ENCODE measurements at regions not wholly inside any gene's neighbourhood (a gene's known extent, or its start where the extent isn't known, plus 50 kb on each side); places are given as distances from the start of the nearest gene placed in this dataset.
A peak's percentile ranks its signal among the peaks of the same experiment; 100 is the strongest.

DNA sequence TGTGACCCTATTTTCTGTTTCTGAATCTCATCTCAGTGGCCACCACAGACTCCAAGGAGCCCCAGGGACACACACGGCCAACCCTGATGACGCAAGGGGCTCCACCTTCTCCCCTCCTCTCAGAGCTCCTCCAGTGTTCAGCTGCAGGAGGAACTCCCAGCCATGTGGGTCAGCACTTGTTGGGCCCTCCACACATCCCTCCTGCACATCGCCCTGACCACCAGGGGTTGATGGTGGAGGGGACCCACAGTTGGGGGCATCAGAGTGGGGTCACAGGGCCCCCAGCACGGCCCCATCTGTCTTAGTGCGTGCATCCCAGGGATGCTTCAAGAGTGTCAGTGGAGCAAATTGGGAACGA lies 499.6 kb downstream of the BRD1 start:
- no peak for DNase-seq (ENCODE audit: low read depth)
- no peak for TF ChIP-seq POLR2A (IDR thresholded peaks at IDR 0.05; ENCODE audit: extremely low read depth, insufficient read length)
- TF ChIP-seq MAX (IDR thresholded peaks at IDR 0.05; ENCODE audit: low read depth, low read length), result no peak
- TF ChIP-seq MYC (IDR thresholded peaks at IDR 0.05; ENCODE audit: low read depth, low read length), result no peak
- TF ChIP-seq, protein P1, sequence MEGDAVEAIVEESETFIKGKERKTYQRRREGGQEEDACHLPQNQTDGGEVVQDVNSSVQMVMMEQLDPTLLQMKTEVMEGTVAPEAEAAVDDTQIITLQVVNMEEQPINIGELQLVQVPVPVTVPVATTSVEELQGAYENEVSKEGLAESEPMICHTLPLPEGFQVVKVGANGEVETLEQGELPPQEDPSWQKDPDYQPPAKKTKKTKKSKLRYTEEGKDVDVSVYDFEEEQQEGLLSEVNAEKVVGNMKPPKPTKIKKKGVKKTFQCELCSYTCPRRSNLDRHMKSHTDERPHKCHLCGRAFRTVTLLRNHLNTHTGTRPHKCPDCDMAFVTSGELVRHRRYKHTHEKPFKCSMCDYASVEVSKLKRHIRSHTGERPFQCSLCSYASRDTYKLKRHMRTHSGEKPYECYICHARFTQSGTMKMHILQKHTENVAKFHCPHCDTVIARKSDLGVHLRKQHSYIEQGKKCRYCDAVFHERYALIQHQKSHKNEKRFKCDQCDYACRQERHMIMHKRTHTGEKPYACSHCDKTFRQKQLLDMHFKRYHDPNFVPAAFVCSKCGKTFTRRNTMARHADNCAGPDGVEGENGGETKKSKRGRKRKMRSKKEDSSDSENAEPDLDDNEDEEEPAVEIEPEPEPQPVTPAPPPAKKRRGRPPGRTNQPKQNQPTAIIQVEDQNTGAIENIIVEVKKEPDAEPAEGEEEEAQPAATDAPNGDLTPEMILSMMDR (IDR thresholded peaks at IDR 0.05; ENCODE audit: low read depth, low read length), result no peak
- H3K4me3 ChIP-seq (ENCODE audit: low read depth, low read length), result no peak overlapping the region

DNA sequence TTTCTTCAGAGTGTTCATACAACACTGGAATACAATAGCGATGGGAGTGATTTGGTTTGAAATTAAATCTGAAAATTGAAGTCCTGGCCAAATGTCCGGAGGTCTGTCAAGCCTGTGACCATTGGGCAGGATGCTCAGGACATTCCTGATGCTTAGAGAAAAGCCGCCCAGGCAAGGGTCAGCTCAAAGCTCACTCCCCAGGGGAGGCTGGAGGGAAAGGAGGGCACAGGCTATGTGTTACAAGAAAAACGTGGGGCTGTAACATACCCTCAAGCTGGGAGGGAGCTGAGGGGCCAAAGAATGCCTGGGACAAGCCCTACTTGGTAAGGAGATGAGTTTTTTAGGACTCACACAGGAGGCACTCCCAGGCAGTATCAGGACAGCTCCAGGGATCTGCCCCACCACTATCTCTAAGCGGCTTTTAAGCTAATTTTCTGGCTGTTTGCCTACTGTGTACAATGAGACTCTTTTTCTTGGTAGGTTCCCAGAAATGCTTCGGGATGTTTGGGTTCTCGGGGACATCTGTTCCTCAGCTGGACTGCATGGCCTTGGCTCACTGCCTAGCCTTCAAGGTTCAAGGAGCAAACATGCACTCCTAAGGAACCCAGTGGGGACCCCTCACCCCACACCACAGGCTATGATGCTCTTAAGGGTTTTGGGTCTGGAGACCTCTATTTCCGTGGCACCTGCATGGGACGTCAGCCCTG lies 500.1 kb downstream of the BRD1 start:
- TF ChIP-seq MAX (IDR thresholded peaks at IDR 0.05; ENCODE audit: low read depth, low read length) (no peak), MYC (IDR thresholded peaks at IDR 0.05; ENCODE audit: low read depth, low read length) (no peak)

GRCh38 chr22:49326558-49326957 lies 501.1 kb downstream of the BRD1 start:
- H3K4me3 ChIP-seq (ENCODE audit: low read depth, low read length), result no peak overlapping the region
- DNase-seq (ENCODE audit: low read depth), result no peak
- no peak for TF ChIP-seq POLR2A (IDR thresholded peaks at IDR 0.05; ENCODE audit: extremely low read depth, insufficient read length)
- no peak for TF ChIP-seq MAX (IDR thresholded peaks at IDR 0.05; ENCODE audit: low read depth, low read length)

More for the DNA sequence above, 500.1 kb downstream of the BRD1 start:
- DNase-seq (ENCODE audit: low read depth), result no peak
- H3K4me3 ChIP-seq (ENCODE audit: low read depth, low read length), result no peak overlapping the region

DNA sequence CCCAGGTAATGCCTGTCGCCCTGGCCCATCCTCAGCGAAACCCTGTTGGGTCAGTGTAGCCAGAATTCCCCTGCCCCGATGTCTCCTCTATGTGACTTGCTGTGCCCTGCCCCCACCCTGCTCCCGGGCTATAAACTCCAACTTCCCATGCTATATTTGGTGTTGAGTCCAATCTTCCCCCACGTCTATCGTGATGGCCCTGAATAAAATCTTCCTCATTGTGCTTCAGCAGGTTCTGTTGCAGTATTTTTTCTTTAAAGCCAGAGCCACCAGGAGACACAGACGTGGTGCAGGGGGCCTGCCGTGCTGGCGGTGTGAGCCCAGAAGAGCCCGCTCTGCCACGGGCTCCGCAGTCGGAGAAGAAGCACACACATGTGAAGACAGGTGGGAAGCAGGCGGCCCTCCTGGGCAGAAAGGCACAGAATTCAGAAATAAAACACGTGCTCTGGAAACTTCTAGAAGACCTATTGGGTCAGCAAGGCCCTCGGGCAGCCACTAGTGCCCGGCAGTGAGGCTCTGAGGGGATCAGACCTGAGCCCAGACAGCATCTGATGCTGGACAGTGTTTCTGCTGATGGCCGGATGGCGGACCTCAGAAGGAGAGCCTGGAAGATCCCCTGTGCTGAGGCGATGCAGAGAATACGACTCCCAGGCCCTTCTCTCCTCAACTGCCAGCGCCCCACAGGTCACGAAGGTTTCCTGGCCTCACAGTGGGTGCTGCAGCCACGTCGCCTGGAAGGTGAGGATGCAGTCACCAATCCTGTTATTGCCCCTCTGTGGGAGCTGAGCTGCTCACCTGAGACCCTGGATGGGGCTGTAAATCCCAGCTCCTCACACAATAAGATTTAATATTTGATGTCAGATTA lies 501.9 kb downstream of the BRD1 start:
- H3K4me3 ChIP-seq (ENCODE audit: low read depth, low read length), result no peak overlapping the region
- TF ChIP-seq MYC (IDR thresholded peaks at IDR 0.05; ENCODE audit: low read depth, low read length), result no peak
- no peak for TF ChIP-seq POLR2A (IDR thresholded peaks at IDR 0.05; ENCODE audit: extremely low read depth, insufficient read length)
- TF ChIP-seq, protein P1 (IDR thresholded peaks at IDR 0.05; ENCODE audit: low read depth, low read length), result no peak
- no peak for TF ChIP-seq MAX (IDR thresholded peaks at IDR 0.05; ENCODE audit: low read depth, low read length)
- no peak for DNase-seq (ENCODE audit: low read depth)

DNA sequence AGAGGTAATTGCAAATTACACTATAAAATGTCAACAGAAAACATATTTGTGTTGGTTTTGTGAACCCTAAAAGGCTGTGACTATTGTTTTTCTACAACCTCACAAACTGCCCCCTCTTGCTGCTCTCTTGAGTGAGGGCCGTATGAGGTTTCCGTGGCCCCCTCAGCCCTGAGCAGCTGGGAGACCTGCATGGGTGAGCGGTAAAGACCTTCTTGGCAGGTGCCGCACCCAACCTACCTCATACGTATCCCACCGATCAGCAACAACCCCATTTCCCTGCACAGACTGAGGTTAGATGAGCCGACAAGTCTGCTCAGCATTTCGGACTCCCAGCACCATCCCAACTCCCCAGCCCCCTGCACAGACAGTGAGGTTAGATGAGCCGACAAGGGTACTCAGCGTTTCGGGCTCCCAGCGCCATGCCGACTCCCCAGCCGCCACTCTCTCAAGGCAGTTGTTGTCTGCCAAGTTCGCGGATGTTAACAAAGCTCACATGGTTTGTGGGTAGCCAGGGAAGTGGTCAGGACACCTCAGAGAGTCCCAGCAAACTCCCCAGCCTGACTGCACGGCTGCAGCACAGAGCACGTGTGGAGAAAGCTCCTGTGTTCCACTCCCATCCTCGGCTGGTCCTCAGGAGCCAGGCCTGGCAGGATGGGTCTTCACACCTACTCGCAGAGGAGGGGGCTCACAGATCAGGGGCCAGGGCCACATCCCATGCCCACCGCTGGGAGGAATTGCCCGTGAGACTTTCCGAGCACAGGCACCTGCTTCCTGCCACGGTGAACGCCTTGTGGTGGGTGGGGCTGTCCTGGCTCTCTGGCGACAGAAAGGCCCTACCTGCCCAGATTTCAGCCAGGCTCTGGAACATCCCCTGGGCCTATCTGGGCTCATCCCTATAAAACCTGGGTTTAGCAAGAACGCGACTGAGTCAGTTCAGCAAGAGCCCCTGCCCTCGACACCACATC lies 502.9 kb downstream of the BRD1 start:
- no peak overlapping the region for H3K4me3 ChIP-seq (ENCODE audit: low read depth, low read length)
- DNase-seq (ENCODE audit: low read depth), result peak; percentile 23
- no peak for TF ChIP-seq POLR2A (IDR thresholded peaks at IDR 0.05; ENCODE audit: extremely low read depth, insufficient read length)
- no peak for TF ChIP-seq MAX (IDR thresholded peaks at IDR 0.05; ENCODE audit: low read depth, low read length)
- TF ChIP-seq, protein P1 (IDR thresholded peaks at IDR 0.05; ENCODE audit: low read depth, low read length), result no peak
- TF ChIP-seq MYC (IDR thresholded peaks at IDR 0.05; ENCODE audit: low read depth, low read length), result no peak

GRCh38 chr22:49323751-49324415 lies 503.8 kb downstream of the BRD1 start:
- H3K4me3 ChIP-seq (ENCODE audit: low read depth, low read length), result no peak overlapping the region
- no peak for DNase-seq (ENCODE audit: low read depth)
- TF ChIP-seq MAX (IDR thresholded peaks at IDR 0.05; ENCODE audit: low read depth, low read length), result no peak
- TF ChIP-seq POLR2A (IDR thresholded peaks at IDR 0.05; ENCODE audit: extremely low read depth, insufficient read length), result no peak
- no peak for TF ChIP-seq MYC (IDR thresholded peaks at IDR 0.05; ENCODE audit: low read depth, low read length)
- TF ChIP-seq, protein P1 (IDR thresholded peaks at IDR 0.05; ENCODE audit: low read depth, low read length), result no peak

Measured in NB4 (cell line).